GM10266 (cell line): ENCODE measurements at regions not wholly inside any gene's neighbourhood (a gene's known extent, or its start where the extent isn't known, plus 50 kb on each side); places are given as distances from the start of the nearest gene placed in this dataset.
"Not testable (repeated sequence)": the region's sequence is repeated elsewhere in the genome, so short reads cannot be mapped to it uniquely, and the experiment has no call there.

ENCODE experiments used
- DNase-seq: peaks from one replicate; pipeline ENCODE4 v3.0.0; 2012; ENCODE audit errors: extremely low spot score
- TF ChIP-seq, protein P1 (sequence below): IDR thresholded peaks from 2 replicates; pipeline ENCODE4 v1.5.1; 2012; ENCODE audit warnings: mild to moderate bottlenecking, low read depth; ENCODE audit not compliant: control insufficient read depth, insufficient read depth; ENCODE audit errors: missing control alignments

DNA sequence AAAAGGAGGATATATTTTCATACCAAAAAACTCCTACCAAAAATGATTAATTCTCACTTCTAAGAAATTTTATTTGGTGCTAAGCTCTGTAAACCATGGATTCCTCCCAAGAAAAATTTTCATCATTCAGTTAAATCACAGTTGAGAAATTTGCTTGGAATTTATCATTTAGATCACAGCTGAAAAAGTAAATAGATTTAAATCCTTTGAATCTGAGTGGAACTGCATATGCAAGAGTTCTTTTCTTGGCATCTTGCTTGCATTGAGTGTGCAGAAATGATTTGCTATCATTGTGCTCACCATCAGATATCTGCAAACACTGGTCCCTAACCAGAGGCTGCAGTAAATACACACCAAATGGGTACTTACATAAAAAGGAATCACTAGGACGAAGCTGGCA lies 836.1 kb upstream of the CDH6 start:
- TF ChIP-seq, protein P1, sequence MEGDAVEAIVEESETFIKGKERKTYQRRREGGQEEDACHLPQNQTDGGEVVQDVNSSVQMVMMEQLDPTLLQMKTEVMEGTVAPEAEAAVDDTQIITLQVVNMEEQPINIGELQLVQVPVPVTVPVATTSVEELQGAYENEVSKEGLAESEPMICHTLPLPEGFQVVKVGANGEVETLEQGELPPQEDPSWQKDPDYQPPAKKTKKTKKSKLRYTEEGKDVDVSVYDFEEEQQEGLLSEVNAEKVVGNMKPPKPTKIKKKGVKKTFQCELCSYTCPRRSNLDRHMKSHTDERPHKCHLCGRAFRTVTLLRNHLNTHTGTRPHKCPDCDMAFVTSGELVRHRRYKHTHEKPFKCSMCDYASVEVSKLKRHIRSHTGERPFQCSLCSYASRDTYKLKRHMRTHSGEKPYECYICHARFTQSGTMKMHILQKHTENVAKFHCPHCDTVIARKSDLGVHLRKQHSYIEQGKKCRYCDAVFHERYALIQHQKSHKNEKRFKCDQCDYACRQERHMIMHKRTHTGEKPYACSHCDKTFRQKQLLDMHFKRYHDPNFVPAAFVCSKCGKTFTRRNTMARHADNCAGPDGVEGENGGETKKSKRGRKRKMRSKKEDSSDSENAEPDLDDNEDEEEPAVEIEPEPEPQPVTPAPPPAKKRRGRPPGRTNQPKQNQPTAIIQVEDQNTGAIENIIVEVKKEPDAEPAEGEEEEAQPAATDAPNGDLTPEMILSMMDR, result no peak
- no peak for DNase-seq

DNA sequence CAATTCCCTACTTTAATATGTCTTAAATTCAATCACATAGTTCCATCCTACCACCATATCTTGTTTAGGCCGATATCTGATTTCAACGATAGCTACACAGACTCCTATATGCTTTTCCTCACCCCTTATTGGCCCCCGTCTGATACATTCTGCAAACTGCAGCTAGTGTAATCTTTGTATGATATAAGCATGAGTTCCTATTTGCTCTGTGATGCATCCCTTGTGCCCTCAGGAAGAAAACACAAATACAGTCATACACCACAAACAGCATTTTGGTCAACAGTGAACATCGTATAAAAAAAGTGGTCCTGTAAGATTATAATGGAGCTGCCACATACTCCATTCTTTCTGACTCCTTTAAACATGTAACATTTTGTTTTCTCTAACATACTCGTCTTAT lies 837.8 kb upstream of the CDH6 start:
- TF ChIP-seq, protein P1, result no peak
- no peak for DNase-seq

DNA sequence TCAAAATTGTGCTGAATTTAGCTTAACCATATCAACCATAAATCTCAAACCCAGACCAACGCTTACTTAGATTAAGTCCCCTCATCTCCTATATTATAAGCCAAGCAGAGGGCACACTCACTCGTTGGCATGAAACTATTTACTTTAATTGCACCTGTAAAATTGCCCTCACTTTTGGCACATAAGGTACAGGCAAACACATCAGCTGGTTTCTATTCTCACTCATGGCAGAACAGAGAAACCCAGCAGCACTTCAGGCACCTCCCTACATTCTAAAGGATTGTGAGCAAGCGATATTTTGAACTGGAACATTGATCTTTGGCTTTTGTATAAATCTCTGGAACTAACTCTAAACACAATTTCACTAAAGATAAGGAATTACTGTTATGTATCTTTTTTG lies 845.6 kb upstream of the CDH6 start:
- DNase-seq, result no peak
- TF ChIP-seq, protein P1, result no peak

DNA sequence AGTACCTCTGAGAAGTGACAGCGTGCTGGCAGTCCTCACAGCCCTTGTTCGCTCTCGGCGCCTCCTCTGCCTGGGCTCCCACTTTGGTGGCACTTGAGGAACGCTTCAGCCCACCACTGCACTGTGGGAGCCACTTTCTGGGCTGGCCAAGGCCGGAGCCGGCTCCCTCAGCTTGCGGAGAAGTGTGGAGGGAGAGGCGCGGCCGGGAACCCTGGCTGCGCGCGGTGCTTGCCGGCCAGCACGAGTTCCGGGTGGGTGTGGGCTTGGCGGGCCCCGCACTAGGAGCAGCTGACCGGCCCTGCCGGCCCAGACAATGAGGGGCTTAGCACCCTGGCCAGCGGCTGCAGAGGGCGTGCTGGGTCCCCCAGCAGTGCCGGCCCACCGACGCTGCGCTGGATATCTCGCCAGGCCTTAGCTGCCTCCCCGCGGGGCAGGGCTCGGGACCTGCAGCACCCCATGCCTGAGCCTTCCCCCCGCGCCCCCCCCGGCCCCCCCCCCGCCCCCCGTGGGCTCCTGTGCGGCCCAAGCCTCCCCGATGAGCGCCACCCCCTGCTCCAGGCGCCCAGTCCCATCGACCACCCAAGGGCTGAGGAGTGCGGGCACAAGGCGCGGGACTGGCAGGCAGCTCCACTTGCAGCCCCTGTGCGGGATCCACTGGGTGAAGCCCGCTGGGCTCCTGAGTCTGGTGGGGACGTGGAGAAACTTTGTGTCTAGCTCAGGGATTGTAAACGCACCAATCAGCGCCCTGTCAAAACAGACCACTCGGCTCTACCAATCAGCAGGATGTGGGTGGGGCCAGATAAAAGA lies 847.7 kb upstream of the CDH6 start:
- DNase-seq, result not testable (repeated sequence)

DNA sequence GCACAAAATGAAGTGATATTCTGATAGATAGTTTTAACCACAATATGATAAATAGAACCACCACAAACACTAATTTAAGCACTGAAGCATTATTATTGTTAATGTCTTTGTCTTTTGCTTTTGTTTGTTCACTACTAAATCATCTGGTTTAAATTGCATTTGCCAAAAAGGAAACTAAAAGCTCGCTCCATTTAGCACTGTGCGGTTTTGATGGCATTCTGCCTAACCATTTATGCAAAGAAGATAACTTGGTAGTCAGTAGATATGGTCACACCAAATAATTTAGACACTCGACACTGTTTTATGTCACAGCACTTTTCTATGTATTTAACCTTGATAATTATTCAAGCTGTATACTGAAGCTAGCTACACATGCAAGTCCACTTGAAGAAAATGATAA lies 849.8 kb upstream of the CDH6 start:
- no peak for DNase-seq
- TF ChIP-seq, protein P1, result no peak

DNA sequence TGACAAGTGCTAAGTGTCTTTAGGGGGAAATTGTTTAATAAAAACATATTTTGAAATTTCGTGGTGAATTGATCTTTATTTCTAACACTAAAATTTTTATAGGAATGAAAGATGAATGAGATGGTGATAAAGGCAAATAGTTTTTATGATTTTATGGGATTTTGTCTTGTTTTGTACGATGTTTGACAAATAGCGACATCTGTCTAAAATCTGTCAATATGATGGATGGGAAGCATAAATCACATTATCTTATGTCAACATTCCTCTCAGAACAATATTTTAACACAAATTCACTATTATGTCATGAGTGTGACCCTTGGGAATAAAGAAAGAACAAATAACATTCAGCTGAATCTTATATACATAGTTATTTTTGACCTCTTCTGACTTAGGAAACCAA lies 852.0 kb upstream of the CDH6 start:
- no peak for DNase-seq
- TF ChIP-seq, protein P1, result no peak

DNA sequence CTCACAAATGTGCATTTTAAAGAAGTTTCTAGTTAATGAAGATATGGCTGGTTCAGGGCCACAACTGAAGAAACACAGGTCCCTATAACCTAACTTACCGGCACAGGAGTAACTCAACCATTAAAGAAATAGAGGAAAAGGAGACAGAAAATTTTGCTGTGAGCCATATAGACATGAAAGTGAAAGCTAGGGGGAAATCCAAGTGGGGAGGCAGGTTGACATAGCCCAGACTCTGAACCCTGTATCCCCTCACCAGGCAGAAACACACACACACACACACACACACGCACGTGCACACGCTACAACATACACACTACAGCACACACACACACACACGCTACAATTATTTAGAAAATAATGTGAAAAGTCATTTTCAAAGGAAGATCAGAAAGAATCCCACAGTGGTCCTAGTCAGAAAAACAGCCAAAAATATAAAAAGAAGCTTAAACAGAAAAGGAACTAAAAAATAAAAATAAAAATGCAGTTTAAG lies 856.4 kb upstream of the CDH6 start:
- TF ChIP-seq, protein P1, result no peak
- no peak for DNase-seq

DNA sequence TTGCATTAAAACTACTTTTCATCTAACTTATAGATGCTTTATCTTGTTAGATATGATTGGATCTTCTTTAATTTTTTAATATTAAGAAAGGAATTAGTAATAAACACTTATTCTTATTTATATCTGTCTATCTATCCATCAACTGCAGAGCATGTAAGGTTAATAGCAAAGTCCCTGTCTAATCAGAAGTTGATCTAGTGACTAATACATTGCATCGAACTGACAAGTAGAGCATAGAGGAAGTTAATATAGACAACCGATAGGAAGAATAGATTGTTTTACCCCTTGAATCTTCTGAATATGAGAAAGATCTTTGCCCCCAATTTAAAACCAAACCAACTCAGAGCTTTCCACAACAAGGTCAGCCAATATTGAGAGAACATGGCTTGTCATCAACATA lies 862.0 kb upstream of the CDH6 start:
- TF ChIP-seq, protein P1, result no peak
- DNase-seq, result no peak
